ENCODE measurements at regions not wholly inside any gene's neighbourhood (a gene's known extent, or its start where the extent isn't known, plus 50 kb on each side); places are given as distances from the start of the nearest gene placed in this dataset.

GRCh38 chr4:83662204-83662603 is 126.3 kb downstream of the GPAT3 start:
- no peak for TF ChIP-seq GATA3 (IDR thresholded peaks at IDR 0.05; ENCODE audit: low read depth, low read length)
- no peak for TF ChIP-seq GATA2 (IDR thresholded peaks at IDR 0.05; ENCODE audit: low read depth, low read length)

Measured in SH-SY5Y (cell line).